Heart left ventricle (tissue), 16 donors: ENCODE measurements at regions not wholly inside any gene's neighbourhood (a gene's known extent, or its start where the extent isn't known, plus 50 kb on each side); places are given as distances from the start of the nearest gene placed in this dataset.

Experiments used
- ATAC-seq, 4 donors: fragments of 200-7000 bp; cut with Tn5 transposase; one replicate each; pipeline ENCODE4 v1.9.1; 2020 to 2022; ENCODE audit warnings: moderate library complexity in 4 of 4, mild to moderate bottlenecking in 3 of 4, moderate number of reproducible peaks in 1 of 4
- DNase-seq, 5 donors: peaks; one replicate each; pipeline ENCODE4 v3.0.0-alpha.2; 2020
- H3K27ac ChIP-seq, 12 donors: fragments of 200-600 bp; sonication (generic) in 4 of 12; one replicate each; pipeline versions ENCODE4 v1.5.0 to v1.8.0; 2016 to 2022; ENCODE audit warnings: mild to moderate bottlenecking in 2 of 12
- H3K27me3 ChIP-seq, 9 donors: fragments of 200-600 bp; sonication (generic) in 2 of 9; one replicate each; pipeline versions ENCODE4 v1.5.1 to v1.8.0; 2016 to 2022; ENCODE audit warnings: mild to moderate bottlenecking in 3 of 9
- H3K36me3 ChIP-seq, 9 donors: fragments of 200-600 bp; sonication (generic) in 2 of 9; one replicate each; pipeline versions ENCODE4 v1.5.0 to v1.8.0; 2018 to 2022; ENCODE audit warnings: mild to moderate bottlenecking in 2 of 9
- H3K4me1 ChIP-seq, 12 donors: fragments of 200-600 bp; sonication (generic) in 4 of 12; one replicate each; pipeline versions ENCODE4 v1.5.0 to v1.8.0; 2016 to 2022; ENCODE audit warnings: mild to moderate bottlenecking in 3 of 12
- H3K4me3 ChIP-seq, 12 donors: fragments of 200-600 bp; sonication (generic) in 4 of 12; one replicate each; pipeline versions ENCODE4 v1.5.0 to v1.8.0; 2017 to 2022; ENCODE audit warnings: mild to moderate bottlenecking in 9 of 12, moderate library complexity in 4 of 12
- H3K9me3 ChIP-seq, 12 donors: fragments of 200-600 bp; sonication (generic) in 4 of 12; one replicate each; pipeline versions ENCODE4 v1.5.0 to v1.8.0; 2016 to 2022; ENCODE audit warnings: mild to moderate bottlenecking in 1 of 12
- CTCF ChIP-seq, 12 donors: fragments of 200-600 bp; sonication (generic) in 4 of 12; IDR thresholded peaks; one replicate each; pipeline versions ENCODE4 v1.5.0 to v1.8.0; 2018 to 2022; ENCODE audit warnings: antibody characterized with exemption in 12 of 12, mild to moderate bottlenecking in 5 of 12
- POLR2A ChIP-seq, 2 donors: fragments of 450-650 bp; IDR thresholded peaks; one replicate each; pipeline ENCODE4 v1.6.1; 2017; ENCODE audit warnings: antibody characterized with exemption in 2 of 2, mild to moderate bottlenecking in 2 of 2, moderate library complexity in 2 of 2
- WGBS, 4 donors: extraction: QIAGEN DNeasy Blood & Tissue Kit in 2 of 4; methylation state at CpG; one replicate each; pipeline versions ENCODE4 v1.1.5 to v1.1.7; 2013 to 2018; 5-methylcytosine and 5-hydroxymethylcytosine counted together
- intact Hi-C, 10 donors: fragments of 100-400 bp; cut with DNase I; formaldehyde crosslinking; loops; one replicate each; pipeline versions ENCODE4 v1.11.1 to v1.14.2; 2022
- donor health status: ischemic (EF 13 %, LVEDD 7.1; RV severe dilation, severe dysfunction).
- donor health status: healthy with polysubstance abuse.
- donor health status: DM: no; HTN: yes; CAD: no.
- donor health status: DM: no; HTN: no; CAD: no.
- donor health status: ischemic (EF 25% LVEDD 6.9; RV normal size, moderate dysfunction).
- donor health status: ischemic (EF 25% LVEDD 5.7; RV mildly dilated, moderate dysfunction).
- donor health status: healthy.
- donor health status: DM: yes; HTN: yes; CAD: no.
- donor health status: ischemic (EF 35%, LVEDD 5.7; RV mildly dilated, moderate dysfunction).
- donor health status: nonischemic (EF 11% LVEDD 7.7; RV severe dilation, severe dysfunction).
- donor health status: DM: yes; HTN: yes; CAD: no.
- donor health status: PGD.
- donor health status: ischemic (EF 29% LVEDD 5.4; RV normal size, mild dysfunction).
- donor health status: nonischemic (EF 23%, LVEDD 6.1; RV moderate dilation, normal function).

- TF ChIP-seq CTCF (IDR thresholded peaks at IDR 0.05) (no peak), POLR2A (IDR thresholded peaks at IDR 0.05) (no peak)
- intact Hi-C loops, result no loop called here
- Histone ChIP-seq H3K4me3 (no peak overlapping the region), H3K9me3 (no peaks in the 10 kb centered on the region), H3K27me3 (no peaks in the 10 kb centered on the region), H3K27ac (no peak overlapping the region), H3K36me3 (no peaks in the 10 kb centered on the region), H3K4me1 (no peaks in the 10 kb centered on the region)
- WGBS, 4 donors, result 95 to 99% (median 96%) methylated on average over 13 of the region's 13 CpGs
- no peak for DNase-seq
- ATAC-seq, result no peak
Measured at GRCh38 chr1:244941121-244941520, 76.8 kb upstream of the HNRNPU start.

GRCh38 chr1:244937099-244937498 lies 72.8 kb upstream of the HNRNPU start:
- H3K4me3 ChIP-seq, result no peak overlapping the region
- ATAC-seq (no peak), DNase-seq (no peak)
- H3K36me3 ChIP-seq, result no peaks in the 10 kb centered on the region
- H3K27me3 ChIP-seq, result no peaks in the 10 kb centered on the region
- no peak overlapping the region for H3K27ac ChIP-seq
- no peaks in the 10 kb centered on the region for H3K9me3 ChIP-seq
- TF ChIP-seq CTCF (IDR thresholded peaks at IDR 0.05) (no peak), POLR2A (IDR thresholded peaks at IDR 0.05) (no peak)
- intact Hi-C loops, result no loop called here
- no peaks in the 10 kb centered on the region for H3K4me1 ChIP-seq

GRCh38 chr1:244920911-244921761 lies 56.8 kb upstream of the HNRNPU start:
- peak in 3 of 4 donors; percentile 55 to 80 (median 64) for ATAC-seq
- peaks cover 0 to 22% (median 12%) of the 10 kb centered on the region in 12 donors for H3K4me1 ChIP-seq
- H3K27me3 ChIP-seq, result no peaks in the 10 kb centered on the region
- DNase-seq, result peak in 1 of 5 donors; percentile 12
- intact Hi-C loops, result loop anchor here in 2 of 10 donors (2.0 to 10.0 kb wide), 2 partner anchors 44 to 46 kb away; no protein-coding TSS in a partner anchor
- H3K27ac ChIP-seq, result no peak overlapping the region
- H3K36me3 ChIP-seq, result no peaks in the 10 kb centered on the region
- no peak overlapping the region for H3K4me3 ChIP-seq
- 38 to 48% (median 42%) methylated on average over 4 of the region's 4 CpGs for WGBS, 4 donors
- H3K9me3 ChIP-seq, result no peaks in the 10 kb centered on the region
- TF ChIP-seq POLR2A (IDR thresholded peaks at IDR 0.05), result no peak
- TF ChIP-seq CTCF (IDR thresholded peaks at IDR 0.05), result no peak
